HG02870 (cell line): ENCODE measurements at regions not wholly inside any gene's neighbourhood (a gene's known extent, or its start where the extent isn't known, plus 50 kb on each side); places are given as distances from the start of the nearest gene placed in this dataset.
"Not testable (repeated sequence)": the region's sequence is repeated elsewhere in the genome, so short reads cannot be mapped to it uniquely, and the experiment has no call there.

Experiments
- ATAC-seq: cut with Tn5 transposase; IDR thresholded peaks from one replicate; pipeline ENCODE4 v1.9.1; 2021; ENCODE audit warnings: mild to moderate bottlenecking, moderate library complexity; ENCODE audit not compliant: unreplicated experiment

DNA sequence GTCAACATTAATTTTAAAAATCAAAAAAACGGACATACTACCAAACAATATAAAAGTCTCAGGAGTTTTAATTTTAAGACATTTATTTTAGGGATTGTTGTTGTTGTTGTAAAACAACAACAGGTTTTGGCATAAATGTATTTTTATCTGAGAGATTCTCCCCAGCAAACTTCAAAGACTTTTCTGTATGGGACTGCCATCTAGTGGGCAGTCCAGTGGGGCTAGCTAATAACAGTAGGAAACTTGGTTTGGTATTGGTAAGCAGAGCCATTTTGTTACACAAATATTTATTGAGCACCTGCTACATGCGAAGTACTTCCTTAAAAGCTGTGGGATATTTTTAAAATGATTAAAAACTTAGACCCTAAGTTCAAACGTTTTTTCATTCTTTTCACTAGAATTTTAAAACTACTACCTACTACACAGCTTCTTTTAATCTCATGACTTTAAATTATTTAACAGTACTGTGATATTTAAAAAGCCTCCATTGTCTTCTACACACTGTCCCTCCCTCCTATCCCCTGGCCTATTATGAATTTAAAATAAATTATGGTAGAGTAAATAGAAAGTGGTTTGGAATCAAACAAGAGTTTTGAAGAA, 1028.4 kb upstream of the INTU start:
- ATAC-seq = peak; percentile 63

DNA sequence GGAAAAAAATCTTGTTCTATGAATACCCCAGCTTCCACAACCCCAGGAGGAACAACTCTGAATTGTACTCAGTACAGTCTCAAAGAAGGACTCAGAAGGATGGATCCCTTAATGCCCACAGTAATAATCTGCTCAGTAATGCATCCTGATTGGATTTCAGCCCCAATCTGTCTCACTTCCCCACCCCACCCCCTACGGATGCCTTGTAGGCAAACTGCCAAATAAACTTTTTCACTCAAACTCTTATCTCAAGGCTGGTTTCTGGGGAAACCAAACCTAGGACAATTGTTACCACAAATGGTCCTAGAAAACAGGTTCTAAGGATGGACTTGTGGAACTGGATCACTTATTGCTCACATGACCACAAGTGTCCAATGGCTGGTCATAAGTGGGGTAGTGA, 1021.8 kb upstream of the INTU start:
- no peak for ATAC-seq

GRCh38 chr4:126611900-126612299, 1020.9 kb upstream of the INTU start:
- no peak for ATAC-seq

DNA sequence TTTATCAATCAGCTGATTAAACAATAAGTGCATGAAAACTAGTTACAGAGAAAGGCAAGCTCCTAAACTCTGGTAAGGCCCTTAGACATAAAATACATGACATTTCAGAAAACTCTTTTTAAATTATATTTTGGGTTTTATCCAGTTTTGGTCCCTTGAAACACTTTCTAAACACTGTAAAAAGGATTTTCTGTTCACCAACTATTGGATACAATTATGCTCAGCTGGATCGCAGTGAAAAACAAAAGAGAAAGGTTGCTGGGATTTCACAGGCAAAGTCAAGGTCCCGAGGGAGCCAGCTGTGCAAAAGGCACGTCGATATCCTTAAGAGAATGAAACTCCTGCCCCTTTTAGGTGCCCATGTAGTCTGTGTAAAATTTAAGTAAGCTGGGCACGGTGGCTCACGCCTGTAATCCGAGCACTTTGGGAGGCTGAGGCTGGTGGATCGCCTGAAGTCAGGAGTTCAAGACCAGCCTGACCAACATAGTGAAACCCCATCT, 1018.4 kb upstream of the INTU start:
- no peak for ATAC-seq

- no peak for ATAC-seq
Observed at GRCh38 chr4:126616795-126617194, 1016.0 kb upstream of the INTU start.

- ATAC-seq = no peak
Observed at GRCh38 chr4:126627255-126627654, 1005.5 kb upstream of the INTU start.

DNA sequence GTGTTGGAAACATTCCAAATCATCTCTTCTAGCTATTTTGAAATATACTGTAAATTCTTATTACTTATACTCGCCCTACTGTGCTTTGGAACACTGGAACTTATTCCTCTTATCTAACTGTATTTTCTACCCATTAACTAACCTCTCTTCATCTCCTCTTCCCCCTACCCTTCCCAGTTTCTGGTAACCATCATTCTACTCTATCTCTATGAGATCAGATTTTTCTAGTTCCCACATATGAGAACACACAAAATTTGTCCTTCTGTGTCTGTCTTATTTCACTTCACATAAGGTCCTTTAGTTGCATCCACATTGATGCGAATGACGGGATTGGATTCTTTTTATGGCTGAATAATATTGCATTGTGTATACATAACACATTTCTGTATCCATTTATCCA, 1003.8 kb upstream of the INTU start:
- ATAC-seq = no peak

DNA sequence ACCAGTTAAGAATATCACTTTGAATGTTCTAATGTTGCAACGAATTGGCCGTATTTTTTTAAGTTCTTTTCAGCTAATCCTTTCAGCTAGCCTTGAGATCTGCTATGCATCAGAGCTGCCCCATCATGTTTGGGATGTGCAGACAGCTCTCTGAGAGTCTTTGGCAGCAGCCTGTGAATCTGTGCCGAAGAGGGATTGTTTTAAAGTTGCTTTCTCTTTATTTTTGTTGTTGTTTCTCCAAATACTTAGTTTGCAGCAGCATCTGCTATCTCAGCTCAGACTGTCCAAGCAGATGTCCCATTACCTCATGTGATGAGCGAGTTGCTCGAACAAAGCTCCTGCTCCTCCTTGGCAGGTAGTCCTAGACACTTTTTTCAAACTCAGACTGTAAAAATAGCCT, 1002.5 kb upstream of the INTU start:
- ATAC-seq = no peak

DNA sequence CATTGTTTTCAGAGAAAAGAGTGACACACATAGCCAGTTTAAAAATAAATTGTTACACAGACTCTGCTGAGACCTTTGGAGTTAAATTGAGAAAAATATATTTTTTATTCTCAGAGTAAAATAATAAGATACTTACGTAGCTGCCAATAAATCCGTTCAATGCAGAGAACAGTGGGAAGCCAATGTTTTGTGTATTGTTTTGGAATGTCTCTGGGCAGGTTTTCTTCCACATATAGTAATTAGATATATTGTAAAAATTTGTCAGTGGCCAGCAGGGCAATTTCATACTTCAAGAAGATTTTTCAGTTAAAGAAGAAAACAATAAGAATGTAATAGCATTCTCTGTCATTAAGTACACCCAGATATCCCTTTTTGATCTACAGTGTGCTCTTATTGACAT, 999.5 kb upstream of the INTU start:
- ATAC-seq = no peak

DNA sequence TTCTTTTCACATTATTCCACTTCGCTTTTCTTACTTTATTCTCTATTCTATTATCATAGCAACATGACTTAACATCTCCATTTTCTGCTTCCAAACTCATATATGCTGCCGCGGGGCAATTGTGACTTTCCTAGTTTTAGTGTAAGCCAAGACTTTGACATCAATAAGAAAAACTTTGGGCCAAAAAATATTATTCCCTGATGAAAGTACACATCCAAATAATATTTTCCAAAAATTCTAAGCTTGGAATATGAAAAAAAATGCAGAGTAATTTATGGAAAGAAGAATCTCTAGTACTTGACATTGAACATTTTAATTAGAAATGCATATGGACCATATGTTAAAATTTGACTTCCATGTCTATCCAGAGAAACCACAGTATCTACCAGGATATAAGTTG, 995.1 kb upstream of the INTU start:
- no peak for ATAC-seq

- ATAC-seq = no peak
Observed at GRCh38 chr4:126647320-126647719, 985.4 kb upstream of the INTU start.

- no peak for ATAC-seq
Observed at GRCh38 chr4:126647756-126648397, 984.9 kb upstream of the INTU start.

- no peak for ATAC-seq
Observed at GRCh38 chr4:126658411-126658810, 974.3 kb upstream of the INTU start.

GRCh38 chr4:126661194-126661593, 971.6 kb upstream of the INTU start:
- no peak for ATAC-seq

DNA sequence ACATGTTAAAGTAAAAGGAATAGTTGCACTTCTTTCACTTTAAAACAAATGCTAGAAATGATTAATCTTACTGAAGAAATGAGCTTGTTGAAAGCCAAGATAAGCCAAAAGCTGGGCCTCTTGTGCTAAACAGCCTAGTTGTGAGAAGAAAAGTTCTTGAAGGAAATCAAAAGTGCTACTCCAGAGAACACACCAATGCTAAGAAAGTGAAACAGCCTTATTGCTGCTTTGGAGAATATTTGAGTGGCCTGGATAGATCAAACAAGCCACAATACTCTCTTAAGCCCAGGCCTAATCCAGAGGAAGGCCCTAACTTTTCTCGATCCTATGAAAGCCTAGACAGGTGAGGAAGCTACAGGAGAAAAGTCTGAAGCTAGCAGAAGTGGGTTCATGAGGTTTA, 967.9 kb upstream of the INTU start:
- no peak for ATAC-seq

GRCh38 chr4:126670038-126670437, 962.7 kb upstream of the INTU start:
- ATAC-seq = not testable (repeated sequence)

- ATAC-seq = no peak
Observed at GRCh38 chr4:126678618-126679017, 954.1 kb upstream of the INTU start.

- no peak for ATAC-seq
Observed at GRCh38 chr4:126679303-126679702, 953.5 kb upstream of the INTU start.

DNA sequence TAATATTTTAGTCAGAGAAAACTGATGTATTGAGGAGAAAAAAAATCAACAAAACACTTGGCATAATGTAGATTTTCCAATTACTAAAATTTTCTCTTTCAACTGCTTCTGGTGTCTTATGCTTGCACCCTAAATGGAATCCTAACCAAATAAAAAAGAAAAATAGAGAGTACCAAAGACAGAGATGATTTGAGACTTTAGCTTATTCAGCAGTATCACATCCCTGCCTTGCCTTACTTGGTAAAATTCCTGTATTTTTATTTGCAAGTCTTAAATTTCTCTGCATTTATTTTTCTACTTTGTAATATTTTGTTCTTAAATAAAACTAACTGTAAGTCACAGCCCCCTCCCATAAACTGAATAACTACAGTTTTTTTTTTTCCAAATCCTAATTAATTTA, 950.5 kb upstream of the INTU start:
- no peak for ATAC-seq

GRCh38 chr4:126686491-126686890, 946.3 kb upstream of the INTU start:
- no peak for ATAC-seq

DNA sequence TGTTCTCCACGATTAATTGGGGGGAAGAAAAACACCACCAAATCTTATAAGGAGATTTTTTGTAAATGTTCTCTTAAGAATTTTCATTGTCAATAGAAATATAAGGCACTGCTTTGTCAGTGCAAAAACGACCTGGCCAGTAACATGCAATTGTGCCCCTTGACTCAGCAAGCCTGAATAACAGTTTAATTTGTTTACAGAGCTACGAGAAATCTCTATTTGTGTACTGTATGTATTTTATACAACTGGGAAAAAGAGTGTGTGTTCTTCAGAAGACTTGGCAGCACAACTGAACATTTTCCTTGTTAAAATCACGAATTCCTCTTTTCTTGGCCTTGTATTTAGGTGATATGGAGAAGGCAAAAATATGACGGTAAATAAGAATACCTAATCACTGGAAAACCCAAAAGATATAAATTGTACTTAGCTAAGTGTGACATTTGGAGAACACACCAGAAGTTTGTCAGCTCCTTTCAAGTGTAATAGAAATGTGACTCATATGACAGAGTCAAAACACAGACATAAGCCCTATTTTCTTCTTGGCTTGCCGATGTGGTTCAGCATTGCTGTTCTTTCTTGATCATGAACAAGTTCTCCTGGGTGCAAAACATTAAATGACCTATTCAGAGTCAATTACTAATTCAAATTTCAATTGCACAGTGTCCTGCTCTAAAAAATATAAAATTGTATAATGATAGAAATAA, 945.0 kb upstream of the INTU start:
- ATAC-seq = no peak

GRCh38 chr4:126691797-126692196, 941.0 kb upstream of the INTU start:
- no peak for ATAC-seq
